ENCODE measurements at regions not wholly inside any gene's neighbourhood (a gene's known extent, or its start where the extent isn't known, plus 50 kb on each side); places are given as distances from the start of the nearest gene placed in this dataset.
"Not testable (repeated sequence)": the region's sequence is repeated elsewhere in the genome, so short reads cannot be mapped to it uniquely, and the experiment has no call there.

DNA sequence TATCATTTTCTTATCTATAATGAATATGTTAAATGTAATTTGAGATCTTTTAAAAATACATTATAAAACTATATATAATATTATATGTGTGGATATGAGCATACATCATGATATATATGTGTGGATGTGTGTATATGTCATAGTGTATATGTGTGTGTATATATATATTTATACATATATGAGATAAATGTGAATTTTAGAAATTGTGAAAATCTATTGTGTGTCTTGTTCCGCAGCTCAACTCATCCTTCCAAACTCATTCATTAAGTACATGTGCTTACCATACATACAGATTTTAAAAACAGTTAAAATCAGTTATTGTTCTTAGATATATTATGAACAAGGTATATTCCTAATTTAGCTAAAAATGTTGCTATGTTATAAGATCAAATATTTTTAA lies 435.2 kb upstream of the MIR17HG start:
- no peak for DNase-seq (ENCODE audit: low spot score)
- no peak for ATAC-seq

DNA sequence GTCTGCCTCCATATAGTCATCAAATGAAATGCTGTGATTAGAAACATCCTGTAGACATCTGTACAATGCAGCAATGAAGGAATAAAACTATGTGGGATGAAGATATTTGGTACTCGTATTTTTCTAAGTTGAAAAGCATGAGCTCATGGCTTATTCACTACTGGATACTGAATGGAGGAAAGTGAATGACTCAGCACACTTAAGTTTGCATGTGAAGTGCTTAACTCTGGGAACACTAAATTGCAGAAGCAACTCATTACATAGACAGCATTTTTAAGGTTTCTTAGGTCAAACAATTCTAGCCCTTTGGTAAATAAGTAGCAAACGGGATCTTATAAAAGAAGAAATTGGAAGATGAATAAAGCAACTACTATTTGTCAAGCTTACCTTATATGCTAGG lies 429.0 kb upstream of the MIR17HG start:
- ATAC-seq = no peak

DNA sequence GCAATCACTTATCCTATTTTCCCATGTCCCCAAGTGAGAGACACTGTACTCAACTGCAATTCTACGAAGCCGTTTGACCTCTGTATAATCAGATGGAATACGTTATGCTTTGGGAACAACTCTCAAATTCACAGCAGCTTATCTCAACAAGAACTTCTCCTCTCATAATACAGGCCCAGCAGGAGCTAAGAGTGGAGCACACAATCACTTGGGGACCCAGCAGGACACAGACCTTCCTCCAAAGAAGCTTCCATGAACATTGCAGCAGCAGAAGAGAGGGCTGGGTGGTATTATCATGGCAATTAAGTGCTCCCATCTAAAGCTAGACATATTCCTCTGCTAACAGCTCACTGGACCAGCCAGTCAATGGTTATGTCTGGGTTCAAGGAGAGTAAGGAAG lies 428.3 kb upstream of the MIR17HG start:
- ATAC-seq (no peak), DNase-seq (ENCODE audit: low spot score) (no peak)

More for the DNA sequence above, 429.0 kb upstream of the MIR17HG start:
- no peak for DNase-seq (ENCODE audit: low spot score)

DNA sequence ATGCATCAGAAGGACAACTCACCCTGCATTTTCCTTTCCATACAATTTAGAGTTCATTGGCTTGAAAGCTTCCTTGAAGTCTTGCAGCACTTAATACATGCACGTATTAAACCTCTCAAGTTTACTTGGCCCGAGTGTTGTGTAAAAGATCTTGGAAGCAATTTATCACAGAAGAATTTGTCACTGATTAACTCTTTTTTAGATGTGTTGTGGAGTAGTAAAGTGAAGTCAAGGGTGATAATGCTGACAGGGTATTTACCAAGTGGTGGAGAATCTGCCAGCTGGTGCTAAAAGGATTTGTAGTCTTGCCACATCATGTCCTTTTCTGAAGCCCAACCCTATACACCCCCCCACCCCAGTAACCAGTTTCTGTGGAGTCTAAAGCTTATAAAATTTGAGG lies 421.0 kb upstream of the MIR17HG start:
- no peak for ATAC-seq
- DNase-seq (ENCODE audit: low spot score) = no peak

DNA sequence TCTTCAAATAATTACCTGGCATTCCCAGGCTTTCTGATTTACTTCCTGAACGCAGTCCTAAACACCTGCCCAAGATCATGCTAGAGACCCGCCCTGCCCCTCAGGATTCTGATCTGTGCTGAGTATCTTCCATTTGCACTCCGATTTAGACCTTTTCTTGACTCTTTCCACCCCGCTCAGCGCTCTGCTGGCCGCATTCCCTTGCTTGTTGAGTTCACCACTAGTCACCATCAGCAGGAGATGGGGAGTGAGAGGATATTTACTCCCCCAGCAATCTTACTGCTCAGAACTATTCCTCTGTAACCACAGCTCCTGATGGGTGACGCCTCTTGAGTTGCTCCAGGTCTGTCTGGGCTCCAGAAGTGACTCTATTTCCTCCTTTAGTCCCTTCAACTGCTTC lies 419.4 kb upstream of the MIR17HG start:
- no peak for ATAC-seq
- no peak for DNase-seq (ENCODE audit: low spot score)

DNA sequence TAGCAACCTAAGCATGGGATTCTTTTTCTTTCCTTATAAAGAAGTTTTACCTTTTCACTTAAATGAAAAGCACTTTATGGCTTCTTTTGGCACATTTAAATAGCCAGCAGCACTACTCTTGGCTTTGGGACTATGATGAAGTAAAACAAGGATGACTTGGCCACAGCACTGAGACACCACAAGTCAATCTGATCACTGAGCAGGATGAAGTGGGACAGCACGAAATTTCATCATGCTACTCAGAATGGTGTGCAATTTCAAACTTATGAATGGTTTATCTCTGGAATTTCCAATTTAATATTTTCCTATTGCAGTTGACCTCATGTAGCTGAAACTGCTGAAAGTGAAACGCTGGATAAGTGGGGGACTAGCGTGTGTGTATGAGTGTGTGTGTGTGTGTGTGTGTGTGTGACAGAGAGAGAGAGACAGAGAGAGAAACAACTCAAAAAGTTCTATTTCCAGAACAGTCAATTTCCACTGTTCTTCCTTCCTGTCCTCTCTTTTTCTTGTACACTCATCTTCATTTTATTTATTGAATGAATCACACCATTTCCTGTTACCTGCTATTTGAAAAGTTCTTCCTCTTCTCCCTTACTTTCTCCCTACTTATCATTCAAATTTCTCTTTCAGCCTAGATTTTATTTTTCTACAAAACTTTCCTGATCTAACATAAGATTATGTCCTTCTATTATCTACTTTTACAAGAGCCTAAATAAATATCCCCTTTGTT lies 414.2 kb upstream of the MIR17HG start:
- no peak for ATAC-seq
- no peak for DNase-seq (ENCODE audit: low spot score)

DNA sequence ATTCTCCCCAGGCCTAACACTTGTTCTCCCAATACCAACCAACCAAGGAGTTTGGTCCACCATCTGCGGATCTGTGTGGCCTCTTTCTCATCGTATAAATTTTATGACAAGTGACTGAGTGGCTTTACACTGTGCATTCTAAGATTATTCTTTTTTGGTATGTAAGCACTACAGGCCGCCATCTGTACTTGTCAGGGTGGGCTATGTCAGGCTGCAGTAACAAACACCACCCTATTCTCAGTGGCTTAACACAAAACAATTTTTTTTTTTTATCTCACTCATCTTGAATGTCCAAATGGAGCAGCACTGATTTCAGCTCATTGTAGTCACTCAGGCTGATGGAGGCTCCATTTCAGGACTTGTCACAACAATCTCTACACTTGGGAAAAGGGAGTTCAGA lies 412.7 kb upstream of the MIR17HG start:
- DNase-seq (ENCODE audit: low spot score) (no peak), ATAC-seq (no peak)

DNA sequence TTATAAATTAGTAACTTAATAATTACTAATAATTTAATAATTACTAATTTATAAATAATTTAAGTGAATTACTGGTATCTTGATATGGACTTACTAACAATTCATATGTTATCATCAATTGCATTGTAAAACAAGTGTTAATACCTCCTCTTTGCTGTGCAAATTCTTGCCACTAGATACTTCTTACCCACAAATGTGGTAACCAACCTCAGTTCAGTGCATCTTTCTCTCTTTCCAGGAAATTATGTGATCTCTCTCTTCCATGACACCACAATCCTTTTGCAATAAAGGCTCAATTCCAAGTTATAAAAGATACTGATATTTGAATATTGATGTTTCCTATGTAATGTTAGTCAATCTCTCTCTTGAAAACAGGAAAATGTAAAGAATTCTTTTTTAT lies 408.6 kb upstream of the MIR17HG start:
- ATAC-seq (no peak), DNase-seq (ENCODE audit: low spot score) (no peak)

DNA sequence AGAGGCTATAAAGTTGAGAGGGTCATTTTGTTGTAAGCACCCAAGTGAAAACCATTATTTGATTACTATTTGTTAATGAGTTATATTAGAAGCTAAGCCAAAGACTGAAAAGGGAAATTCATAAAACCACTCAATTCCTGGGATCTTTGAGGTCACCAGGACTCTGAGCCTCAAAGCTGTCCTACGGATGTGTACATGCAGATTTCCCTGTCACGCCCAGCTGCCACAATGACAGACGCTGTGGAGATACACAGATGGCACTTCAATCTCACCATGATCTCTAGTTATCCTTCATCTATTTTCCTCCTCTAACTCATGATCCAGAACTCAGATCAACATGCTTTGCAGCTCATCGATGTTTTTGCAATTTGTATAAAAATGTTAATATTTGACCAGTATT lies 403.5 kb upstream of the MIR17HG start:
- ATAC-seq (no peak), DNase-seq (ENCODE audit: low spot score) (no peak)

DNA sequence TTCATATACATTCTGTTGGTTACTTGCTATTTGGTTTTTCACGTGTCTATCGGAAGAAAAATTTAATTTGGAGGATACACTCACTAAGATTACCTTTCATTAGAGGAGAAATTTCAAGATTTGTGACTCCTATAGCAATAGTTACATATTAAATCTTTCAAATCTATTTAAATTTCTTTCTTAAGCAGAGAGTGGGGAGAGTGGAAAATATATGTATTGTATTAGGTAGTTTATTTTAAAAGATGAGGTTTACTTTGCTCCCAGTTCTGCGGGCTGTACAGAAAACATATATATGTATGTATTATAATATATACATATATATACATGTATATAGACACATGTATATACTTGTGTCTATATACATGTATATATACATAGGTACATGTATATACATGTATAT lies 402.3 kb upstream of the MIR17HG start:
- DNase-seq (ENCODE audit: low spot score); ATAC-seq: not testable (repeated sequence)

DNA sequence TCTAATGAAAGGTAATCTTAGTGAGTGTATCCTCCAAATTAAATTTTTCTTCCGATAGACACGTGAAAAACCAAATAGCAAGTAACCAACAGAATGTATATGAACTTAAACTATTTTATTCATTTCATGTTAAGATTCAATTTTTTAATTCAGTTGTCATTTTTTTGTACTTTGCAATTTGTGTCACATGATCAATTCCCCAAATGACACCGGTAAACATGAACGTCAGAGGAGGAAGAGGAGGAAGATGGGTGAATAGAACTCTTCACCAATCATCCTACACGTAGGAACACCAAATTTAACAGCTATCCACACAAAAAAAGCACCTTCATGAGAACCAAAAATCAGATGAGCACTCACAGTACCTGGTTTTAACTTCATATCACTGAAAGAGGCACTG lies 401.4 kb upstream of the MIR17HG start:
- DNase-seq (ENCODE audit: low spot score); ATAC-seq: not testable (repeated sequence)

DNA sequence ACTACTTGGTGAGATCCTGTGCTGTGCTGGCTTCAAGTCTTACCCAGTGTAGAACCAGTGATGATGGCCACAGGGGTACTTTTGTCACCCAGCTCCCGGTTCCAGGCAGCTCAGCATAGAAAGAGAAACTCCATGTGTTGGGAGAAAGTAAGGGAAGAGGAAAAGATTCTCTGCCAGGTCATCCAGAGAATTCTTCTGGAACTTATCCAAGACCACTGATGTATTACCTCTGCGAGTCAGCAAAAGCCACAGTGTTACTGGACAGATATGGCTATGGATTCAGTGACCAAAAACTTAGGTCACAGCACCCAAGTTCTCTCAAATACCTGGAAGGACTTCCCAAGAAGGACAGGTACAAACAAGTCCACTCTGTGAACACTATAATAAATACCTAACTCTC lies 399.5 kb upstream of the MIR17HG start:
- DNase-seq (ENCODE audit: low spot score) (no peak), ATAC-seq (no peak)

DNA sequence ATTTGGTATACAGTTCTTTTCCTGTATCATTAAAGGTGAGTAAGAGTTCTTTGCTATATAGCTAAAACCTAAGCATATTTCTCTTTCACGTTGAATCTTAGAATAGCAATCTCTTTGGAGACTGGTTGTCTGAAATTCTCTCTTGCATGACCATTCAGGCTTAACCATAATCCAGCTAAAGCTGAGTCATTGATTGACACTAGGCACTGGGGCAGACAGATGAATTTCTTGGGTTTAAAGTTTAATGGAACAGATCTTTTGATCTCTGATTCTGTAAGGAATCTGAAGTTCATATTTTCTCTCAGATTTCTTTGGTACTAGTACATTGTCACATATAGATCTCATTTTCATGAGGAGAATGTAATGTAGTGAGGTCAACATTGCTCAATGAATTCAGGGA lies 397.3 kb upstream of the MIR17HG start:
- no peak for ATAC-seq
- no peak for DNase-seq (ENCODE audit: low spot score)

DNA sequence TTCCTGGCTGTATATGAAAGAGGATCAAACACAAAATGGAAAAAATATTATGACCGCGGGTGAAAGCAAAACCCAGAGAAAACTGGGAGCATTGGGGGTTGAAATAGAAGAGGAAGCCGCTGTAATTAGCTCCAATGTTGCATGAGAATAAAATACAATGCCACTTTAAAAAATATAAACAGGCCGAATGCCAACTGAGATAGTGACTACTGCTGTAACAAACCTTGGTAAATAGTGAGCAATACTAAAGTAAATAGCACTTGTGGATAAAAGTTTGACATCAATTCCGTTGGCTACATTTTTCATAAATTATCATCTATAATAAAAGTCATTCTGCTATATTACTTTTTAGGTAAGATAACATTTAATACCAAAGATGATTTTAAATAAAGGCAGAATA lies 395.8 kb upstream of the MIR17HG start:
- ATAC-seq = no peak
- DNase-seq (ENCODE audit: low spot score) = no peak

DNA sequence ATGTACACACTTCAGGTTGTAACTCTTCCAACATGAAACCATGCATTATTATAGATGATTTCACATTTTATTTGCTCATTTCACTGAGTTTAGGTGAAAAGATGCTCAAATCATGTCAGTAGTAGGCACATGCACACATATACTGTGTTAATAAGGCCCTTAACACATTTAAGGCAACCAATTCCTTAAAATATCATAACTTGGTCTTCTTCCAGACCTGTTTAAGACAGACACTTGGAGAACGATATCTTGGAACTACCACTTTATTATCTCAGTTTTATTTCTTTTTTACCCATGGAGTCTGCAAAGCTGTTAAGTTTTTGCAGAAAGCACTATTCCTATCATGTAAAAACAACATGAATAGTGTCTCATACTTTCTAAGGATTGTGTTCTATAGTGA lies 395.2 kb upstream of the MIR17HG start:
- DNase-seq (ENCODE audit: low spot score) (no peak), ATAC-seq (no peak)

DNA sequence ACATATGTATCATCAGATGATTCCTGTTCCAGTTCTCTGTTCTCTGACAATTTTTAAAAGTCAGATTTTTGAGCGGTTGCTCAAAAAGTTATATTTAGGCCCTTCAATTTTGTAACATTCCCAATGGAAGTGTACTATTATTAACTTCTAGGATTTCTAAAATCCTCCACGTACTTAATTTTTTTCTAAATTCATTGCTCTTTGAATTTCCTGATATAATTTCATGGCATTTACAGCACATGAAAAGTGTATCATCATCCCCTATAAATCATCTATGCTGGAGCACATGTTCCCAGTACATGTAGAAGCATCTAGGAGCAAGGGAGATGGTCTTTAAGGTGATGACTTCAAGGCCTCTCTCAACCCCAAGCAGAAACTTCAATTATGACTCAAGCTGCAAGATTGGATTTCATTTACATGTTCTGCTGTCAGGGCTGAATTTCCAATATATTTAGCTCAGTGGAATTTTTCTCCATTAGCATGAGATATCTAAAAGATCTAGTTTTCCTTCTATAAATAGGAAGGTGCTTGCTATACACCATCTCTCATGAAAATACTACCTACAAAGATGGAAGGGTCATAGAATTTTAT lies 392.8 kb upstream of the MIR17HG start:
- ATAC-seq (no peak), DNase-seq (ENCODE audit: low spot score) (no peak)

DNA sequence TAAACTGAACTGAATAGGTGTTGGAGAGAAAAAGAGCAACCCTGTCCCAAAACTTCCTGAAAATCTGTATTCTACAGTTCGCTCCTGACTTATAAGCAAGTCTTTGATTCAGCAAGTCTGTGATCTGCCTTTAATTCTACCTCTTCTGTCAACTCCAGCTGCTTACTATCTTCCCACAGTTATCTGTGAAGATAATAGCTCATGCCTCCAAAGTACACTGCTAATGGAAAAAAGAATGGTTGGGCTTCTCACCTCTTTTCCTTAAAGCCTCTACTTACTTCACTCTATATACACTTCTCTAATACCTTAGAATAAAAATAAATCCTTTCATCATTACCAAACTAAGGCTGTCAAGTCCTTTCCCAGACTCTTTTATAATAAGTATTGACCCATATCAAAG lies 391.5 kb upstream of the MIR17HG start:
- ATAC-seq (no peak), DNase-seq (ENCODE audit: low spot score) (no peak)

DNA sequence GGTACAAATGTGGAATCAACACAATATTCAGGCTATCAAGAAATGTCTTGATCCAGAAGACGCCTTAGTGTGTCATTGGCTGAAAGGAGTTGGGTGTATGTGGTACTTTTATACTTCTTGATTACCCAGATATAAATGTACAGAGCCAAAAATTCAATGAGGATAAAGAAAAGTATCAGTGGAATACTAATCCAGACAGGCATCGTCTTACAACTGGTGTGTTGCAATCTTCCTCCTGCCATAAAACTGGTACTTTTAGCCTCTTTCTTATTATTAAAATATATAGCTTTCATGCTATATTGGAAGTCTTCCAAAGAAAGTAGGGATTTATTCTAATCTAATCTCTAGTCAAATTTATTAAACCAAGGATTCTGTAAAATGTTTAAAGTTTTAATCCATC lies 388.6 kb upstream of the MIR17HG start:
- no peak for ATAC-seq

DNA sequence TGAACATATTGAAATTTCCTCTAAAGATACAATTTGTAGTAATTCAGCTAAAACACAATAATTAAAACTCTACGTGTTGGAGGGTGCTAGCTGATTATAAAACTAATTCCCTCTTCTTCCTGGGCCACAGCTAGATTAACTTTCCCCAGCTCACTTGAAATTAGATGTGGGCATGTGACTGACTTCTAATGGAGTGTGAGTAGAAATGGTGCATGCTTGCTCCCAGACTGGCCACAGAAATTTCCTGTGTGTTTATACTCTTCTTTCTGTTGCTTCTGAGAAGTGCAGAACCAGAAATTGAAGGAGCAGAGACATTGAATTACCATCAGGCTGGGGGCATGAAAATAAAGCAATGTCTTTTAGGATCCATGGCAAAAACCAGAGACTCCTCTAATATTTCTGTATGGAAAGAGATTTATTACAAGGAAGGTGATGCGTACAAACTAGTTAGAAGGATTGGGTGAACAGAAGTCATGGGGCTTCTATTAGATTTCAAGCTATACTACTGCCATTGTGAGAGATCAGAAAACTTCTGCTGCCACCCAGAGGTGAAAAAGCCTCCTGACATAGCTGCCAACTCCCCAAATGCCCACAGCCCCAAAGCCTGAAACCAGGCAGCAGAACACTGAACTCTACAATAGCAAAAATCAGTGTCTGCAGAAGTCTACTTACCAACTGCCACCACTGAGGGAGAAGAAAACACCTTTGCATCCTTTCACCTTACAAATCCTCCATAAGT lies 379.2 kb upstream of the MIR17HG start:
- DNase-seq (ENCODE audit: low spot score) = no peak
- peak; percentile 51 for ATAC-seq

More for the DNA sequence above, 388.6 kb upstream of the MIR17HG start:
- DNase-seq (ENCODE audit: low spot score) = no peak

DNA sequence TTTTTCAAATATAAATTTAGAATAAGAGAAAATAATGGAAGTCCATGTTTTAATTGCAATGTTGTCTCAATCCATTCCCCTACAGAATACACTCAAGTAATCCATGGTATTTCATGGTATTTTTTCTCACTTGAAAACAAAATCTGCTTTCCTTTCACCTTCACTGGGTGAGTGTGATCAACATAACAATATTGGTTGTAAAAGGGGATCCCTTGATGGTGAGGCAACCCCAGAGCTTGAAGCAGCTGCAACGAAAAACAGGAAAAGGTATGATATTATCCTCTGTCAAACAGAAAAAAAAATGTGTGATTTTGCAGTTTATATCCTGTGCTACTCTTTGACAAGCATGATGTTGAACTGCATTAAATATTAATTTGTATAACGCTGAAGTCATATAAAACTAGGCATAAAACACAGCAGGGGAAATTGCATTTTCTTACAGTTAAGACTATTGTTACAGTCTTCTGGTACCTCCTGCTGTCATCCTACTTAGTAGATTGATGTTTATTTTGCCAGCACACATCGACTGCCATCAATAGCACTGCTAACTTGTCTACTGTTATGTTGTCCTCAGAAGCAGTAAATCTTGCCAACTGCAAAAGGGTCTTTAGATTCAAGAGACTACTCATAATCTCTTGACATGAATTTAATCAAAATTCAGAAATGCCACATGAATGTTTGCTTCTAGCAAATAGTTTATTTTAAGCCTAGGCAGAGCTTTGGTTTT lies 373.1 kb upstream of the MIR17HG start:
- DNase-seq (ENCODE audit: low spot score) (no peak), ATAC-seq (no peak)

DNA sequence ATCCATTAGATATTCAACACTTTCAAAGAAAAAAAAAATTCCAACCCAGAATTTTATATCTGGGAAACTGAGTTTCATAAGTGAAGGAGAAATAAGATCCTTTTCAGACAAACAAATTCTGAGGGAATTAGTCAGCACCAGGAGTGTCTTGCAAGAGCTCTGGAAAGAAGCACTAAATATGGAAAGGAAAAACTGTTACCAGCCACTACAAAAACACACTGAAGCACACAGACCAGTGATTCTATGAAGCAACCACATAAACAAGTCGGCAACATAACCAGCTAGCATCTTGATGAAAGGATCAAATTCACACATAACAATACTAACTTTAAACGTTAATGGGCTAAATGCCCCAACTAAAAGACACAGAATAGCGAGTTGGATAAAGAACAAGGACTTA lies 368.4 kb upstream of the MIR17HG start:
- no peak for ATAC-seq
- DNase-seq (ENCODE audit: low spot score) = no peak

DNA sequence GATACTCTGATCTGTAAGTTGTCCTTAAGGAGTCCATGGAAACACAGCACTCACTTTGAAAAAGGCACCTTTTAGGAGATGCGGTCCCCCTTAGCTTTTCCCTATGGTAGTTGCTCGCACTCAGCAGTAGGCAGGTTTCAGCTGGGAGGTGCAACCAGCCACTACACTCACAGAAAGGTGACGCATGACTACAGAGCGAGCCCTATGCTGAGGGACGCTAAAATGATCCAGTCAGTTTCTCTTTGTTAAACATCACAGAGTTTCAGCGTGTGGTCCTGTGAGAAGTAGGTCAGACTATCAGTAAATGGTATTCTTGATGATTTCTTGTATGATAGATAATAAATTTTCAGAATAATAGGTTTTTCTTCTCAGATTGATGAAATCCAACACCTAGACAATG lies 362.7 kb upstream of the MIR17HG start:
- DNase-seq (ENCODE audit: low spot score) (no peak), ATAC-seq (no peak)

Data from left lobe of liver (tissue), 2 donors.